HG02763 (cell line): ENCODE measurements at regions not wholly inside any gene's neighbourhood (a gene's known extent, or its start where the extent isn't known, plus 50 kb on each side); places are given as distances from the start of the nearest gene placed in this dataset.
"Not testable (repeated sequence)": the region's sequence is repeated elsewhere in the genome, so short reads cannot be mapped to it uniquely, and the experiment has no call there.

Experiments used
- ATAC-seq: cut with Tn5 transposase; IDR thresholded peaks from one replicate; pipeline ENCODE4 v1.9.1; 2021; ENCODE audit warnings: mild to moderate bottlenecking, moderate library complexity; ENCODE audit not compliant: unreplicated experiment

- no peak for ATAC-seq
Observed at GRCh38 chr6:9744119-9744518, 670.8 kb downstream of the TFAP2A start.

GRCh38 chr6:9732056-9732455, 682.8 kb downstream of the TFAP2A start:
- no peak for ATAC-seq

DNA sequence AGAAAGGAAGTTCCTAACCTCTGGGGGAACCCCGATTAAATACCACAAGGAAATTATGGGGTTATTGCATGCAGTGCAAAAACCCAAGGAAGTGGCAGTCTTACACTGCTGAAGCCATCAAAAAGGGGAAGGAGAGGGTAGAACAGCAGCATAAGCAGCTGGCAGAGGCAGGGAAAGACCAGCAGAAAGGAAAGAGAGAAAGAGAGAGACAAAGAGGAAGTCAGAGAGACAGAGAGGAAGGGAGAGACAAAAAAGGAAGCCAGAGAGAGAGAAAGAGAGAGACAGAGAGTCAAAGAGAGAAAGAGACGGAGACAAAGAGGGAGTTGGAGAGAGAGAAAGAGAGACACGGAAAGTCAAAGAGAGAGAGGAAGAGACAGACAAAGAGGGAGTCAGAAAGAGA, 689.1 kb downstream of the TFAP2A start:
- ATAC-seq, result not testable (repeated sequence)

- no peak for ATAC-seq
Observed at GRCh38 chr6:9717568-9717967, 697.3 kb downstream of the TFAP2A start.

GRCh38 chr6:9711365-9711764, 703.5 kb downstream of the TFAP2A start:
- ATAC-seq, result no peak

- ATAC-seq, result no peak
Observed at GRCh38 chr6:9710574-9710973, 704.3 kb downstream of the TFAP2A start.

DNA sequence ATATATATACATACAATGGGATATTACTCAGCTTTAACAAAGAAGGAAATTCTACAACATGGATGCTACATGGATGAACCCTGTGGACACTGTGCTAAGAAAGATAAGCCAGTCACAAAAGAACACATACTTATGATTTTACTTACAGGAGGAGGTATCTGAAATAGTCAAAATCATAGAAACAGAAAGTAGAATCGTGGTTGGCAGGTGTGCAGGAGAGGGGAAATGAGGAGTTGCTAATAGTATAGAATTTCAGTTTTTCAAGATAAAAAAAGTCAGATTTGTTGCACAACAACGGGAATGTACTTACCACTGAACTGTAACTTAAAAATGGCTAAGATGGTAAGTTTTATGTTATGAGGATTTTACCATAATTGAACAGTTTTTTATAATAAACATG, 706.3 kb downstream of the TFAP2A start:
- no peak for ATAC-seq

- ATAC-seq, result no peak
Observed at GRCh38 chr6:9704989-9705388, 709.9 kb downstream of the TFAP2A start.

DNA sequence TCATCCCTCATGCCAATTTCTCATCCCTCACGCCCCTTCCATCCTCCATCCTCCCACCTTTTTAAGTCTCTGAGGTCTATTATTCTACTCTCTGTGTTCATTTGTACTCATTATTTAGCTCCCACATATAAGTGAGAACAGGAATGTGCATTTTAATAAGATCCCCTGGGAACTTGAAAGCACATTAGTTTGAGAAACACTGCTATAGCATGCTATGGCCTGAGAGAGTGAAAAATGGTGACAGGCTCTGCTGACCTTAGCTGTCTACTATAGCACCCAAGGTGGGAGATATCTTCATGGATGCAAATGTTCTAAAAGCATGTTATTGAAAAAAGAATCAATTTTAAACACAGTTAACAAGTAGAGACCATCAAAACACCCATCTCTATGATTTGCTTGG, 712.0 kb downstream of the TFAP2A start:
- no peak for ATAC-seq

GRCh38 chr6:9699888-9700287, 715.0 kb downstream of the TFAP2A start:
- no peak for ATAC-seq

- no peak for ATAC-seq
Observed at GRCh38 chr6:9697263-9697931, 717.5 kb downstream of the TFAP2A start.

GRCh38 chr6:9690388-9690787, 724.5 kb downstream of the TFAP2A start:
- no peak for ATAC-seq

DNA sequence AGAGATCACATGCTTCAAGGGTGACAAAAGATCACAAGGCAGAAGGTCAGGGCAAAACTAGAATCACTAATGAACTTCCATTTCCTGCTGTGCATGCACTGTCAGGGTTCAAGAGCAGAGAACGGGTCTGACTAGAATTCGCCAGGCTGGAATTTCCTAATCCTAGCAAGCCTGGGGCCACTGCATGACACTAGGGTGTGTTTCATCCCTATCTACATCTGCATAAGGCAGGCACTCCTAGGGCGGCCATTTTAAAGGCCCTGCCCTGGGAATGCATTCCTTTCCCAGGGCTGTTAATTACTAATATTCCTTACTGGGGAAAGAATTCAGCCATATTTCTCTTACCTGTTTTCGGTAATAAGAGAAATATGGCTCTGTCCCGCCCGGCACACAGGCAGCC, 734.1 kb downstream of the TFAP2A start:
- not testable (repeated sequence) for ATAC-seq

DNA sequence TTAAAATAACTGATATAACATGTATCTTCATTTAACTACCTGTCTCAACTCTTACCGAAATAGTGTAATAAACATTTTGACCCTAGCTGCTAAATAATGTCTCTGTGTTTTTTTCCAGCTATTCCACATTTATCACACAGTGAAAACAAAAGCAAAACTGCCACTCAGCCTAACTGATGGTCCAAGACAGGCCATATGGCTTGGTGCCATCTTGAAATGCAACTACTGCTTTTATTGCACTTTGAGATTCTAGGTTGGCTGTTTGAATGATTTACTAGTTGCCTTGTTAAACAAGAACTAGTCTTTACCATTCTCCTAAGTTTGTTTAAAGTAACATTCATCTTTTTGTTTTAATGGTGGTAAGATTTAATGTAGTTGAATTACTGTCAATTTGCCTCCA, 739.8 kb downstream of the TFAP2A start:
- ATAC-seq, result no peak

- no peak for ATAC-seq
Observed at GRCh38 chr6:9659848-9660247, 755.0 kb downstream of the TFAP2A start.

- ATAC-seq, result no peak
Observed at GRCh38 chr6:9657994-9658393, 756.9 kb downstream of the TFAP2A start.

GRCh38 chr6:9647599-9647998, 767.3 kb downstream of the TFAP2A start:
- no peak for ATAC-seq

- no peak for ATAC-seq
Observed at GRCh38 chr6:9647071-9647445, 767.8 kb downstream of the TFAP2A start.

GRCh38 chr6:9646342-9647070, 768.4 kb downstream of the TFAP2A start:
- no peak for ATAC-seq

GRCh38 chr6:9638861-9639260, 776.0 kb downstream of the TFAP2A start:
- no peak for ATAC-seq

DNA sequence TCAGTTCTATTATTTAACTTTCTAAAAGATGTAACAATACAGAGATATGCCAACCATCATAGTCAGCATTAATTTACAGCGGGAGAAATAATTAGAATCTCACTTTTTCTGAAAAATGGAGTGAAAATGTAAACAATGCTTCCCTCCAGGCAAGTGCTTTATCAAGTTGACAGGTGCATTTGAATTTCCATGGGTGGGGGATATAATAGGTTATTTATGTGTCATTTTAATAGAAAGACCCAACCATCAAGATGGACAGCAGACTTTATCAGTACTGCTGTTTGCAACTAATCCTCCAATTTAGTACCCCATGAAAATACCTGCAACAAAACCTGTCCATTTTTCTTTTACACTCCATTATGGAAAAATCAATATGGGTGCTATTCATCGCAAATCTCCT, 780.1 kb downstream of the TFAP2A start:
- no peak for ATAC-seq

DNA sequence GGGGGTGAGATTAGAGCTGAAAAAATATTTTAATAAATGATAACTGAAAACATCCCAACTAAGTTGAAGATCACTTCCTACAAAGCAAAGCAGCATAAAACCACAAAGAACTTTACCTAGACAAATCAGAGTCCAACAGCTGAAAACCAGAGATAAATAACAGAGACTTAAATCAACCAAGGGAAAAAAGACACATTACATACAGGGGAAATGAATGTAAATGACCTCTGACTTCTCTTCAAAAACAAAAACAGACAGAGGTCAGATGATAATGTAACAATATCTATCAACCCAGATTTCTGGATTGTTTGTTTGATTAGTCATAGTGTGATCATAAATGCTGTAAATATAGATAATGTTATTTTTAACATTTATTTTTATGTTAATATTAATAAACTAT, 782.8 kb downstream of the TFAP2A start:
- ATAC-seq, result no peak

- ATAC-seq, result no peak
Observed at GRCh38 chr6:9628819-9629218, 786.1 kb downstream of the TFAP2A start.
